Left colon (tissue), 2 donors: ENCODE measurements at regions not wholly inside any gene's neighbourhood (a gene's known extent, or its start where the extent isn't known, plus 50 kb on each side); places are given as distances from the start of the nearest gene placed in this dataset.
"Not testable (repeated sequence)": the region's sequence is repeated elsewhere in the genome, so short reads cannot be mapped to it uniquely, and the experiment has no call there.

Experiments
- ATAC-seq: fragments of 200-7000 bp; cut with Tn5 transposase; one replicate; pipeline ENCODE4 v1.9.1; 2020; ENCODE audit warnings: mild to moderate bottlenecking, moderate library complexity
- DNase-seq, 2 donors: peaks; one replicate each; pipeline ENCODE4 v3.0.0-alpha.2; 2020
- intact Hi-C, 2 donors: fragments of 100-400 bp; cut with DNase I in 1 of 2; cut with micrococcal nuclease in 1 of 2; formaldehyde crosslinking; loops; one replicate each; pipeline versions ENCODE4 v1.11.2 to v1.14.0; 2022; cut with DNase I, micrococcal nuclease
- donor health status: DM: no; HTN: no; CAD: no.
- donor health status: DM: yes; HTN: yes; CAD: no.

GRCh38 chr1:168490306-168490705, 53.5 kb downstream of the XCL2 start:
- ATAC-seq (no peak), DNase-seq (no peak)

GRCh38 chr1:168488138-168488537, 55.7 kb downstream of the XCL2 start:
- intact Hi-C loops = no loop called here
- no peak for ATAC-seq
- peak in 1 of 2 donors; percentile 19 for DNase-seq

More at GRCh38 chr1:168490306-168490705, 53.5 kb downstream of the XCL2 start:
- intact Hi-C loops = no loop called here

GRCh38 chr1:168486820-168487219, 57.0 kb downstream of the XCL2 start:
- DNase-seq, intact Hi-C loops, ATAC-seq: not testable (repeated sequence)

GRCh38 chr1:168485048-168485447, 58.7 kb downstream of the XCL2 start:
- no peak for DNase-seq
- ATAC-seq = peak; percentile 81
- intact Hi-C loops = no loop called here

- DNase-seq (no peak), ATAC-seq (no peak)
- intact Hi-C loops = no loop called here
These were observed 59.7 kb downstream of the XCL2 start for GRCh38 chr1:168484083-168484482.

- DNase-seq (no peak), ATAC-seq (no peak)
- intact Hi-C loops = no loop called here
These were observed 60.3 kb downstream of the XCL2 start for GRCh38 chr1:168483539-168483938.

- no peak for DNase-seq
- intact Hi-C loops = no loop called here
- ATAC-seq = peak; percentile 11
These were observed 61.7 kb downstream of the XCL2 start for GRCh38 chr1:168482106-168482505.

GRCh38 chr1:168481586-168481985, 62.2 kb downstream of the XCL2 start:
- no peak for DNase-seq
- ATAC-seq = peak; percentile 74
- intact Hi-C loops = no loop called here

GRCh38 chr1:168480997-168481396, 62.8 kb downstream of the XCL2 start:
- DNase-seq (no peak), ATAC-seq (peak; percentile 7)
- intact Hi-C loops = no loop called here

GRCh38 chr1:168477792-168478191, 66.0 kb downstream of the XCL2 start:
- intact Hi-C loops = no loop called here
- DNase-seq = no peak
- no peak for ATAC-seq

- intact Hi-C loops = no loop called here
- DNase-seq (no peak), ATAC-seq (peak; percentile 22)
These were observed 67.0 kb downstream of the XCL2 start for GRCh38 chr1:168476588-168477385.

- DNase-seq (no peak), ATAC-seq (no peak)
- intact Hi-C loops = no loop called here
These were observed 69.5 kb downstream of the XCL2 start for GRCh38 chr1:168474322-168474721.

- ATAC-seq (no peak), DNase-seq (no peak)
- intact Hi-C loops = no loop called here
These were observed 70.7 kb downstream of the XCL2 start for GRCh38 chr1:168473126-168473525.

- DNase-seq = no peak
- intact Hi-C loops = no loop called here
These were observed 71.6 kb downstream of the XCL2 start for GRCh38 chr1:168472223-168472622.

GRCh38 chr1:168470901-168471431, 72.8 kb downstream of the XCL2 start:
- intact Hi-C loops = no loop called here
- ATAC-seq (no peak), DNase-seq (no peak)

More at GRCh38 chr1:168472223-168472622, 71.6 kb downstream of the XCL2 start:
- ATAC-seq = no peak

- ATAC-seq = peak; percentile 58
- peak; percentile 47 to 63 for DNase-seq
- intact Hi-C loops = no loop called here
These were observed 74.1 kb downstream of the XCL2 start for GRCh38 chr1:168469690-168470089.

- ATAC-seq = no peak
- intact Hi-C loops = no loop called here
- DNase-seq = no peak
These were observed 75.0 kb downstream of the XCL2 start for GRCh38 chr1:168468822-168469221.

GRCh38 chr1:168468042-168468809, 75.6 kb downstream of the XCL2 start:
- intact Hi-C loops = no loop called here
- DNase-seq (no peak), ATAC-seq (no peak)

GRCh38 chr1:168467452-168467851, 76.3 kb downstream of the XCL2 start:
- no peak for DNase-seq
- ATAC-seq = peak; percentile 72
- intact Hi-C loops = no loop called here

GRCh38 chr1:168466714-168467131, 77.1 kb downstream of the XCL2 start:
- ATAC-seq (peak; percentile 38), DNase-seq (no peak)
- intact Hi-C loops = no loop called here
